KOPT-K1 (cell line): ENCODE measurements at regions not wholly inside any gene's neighbourhood (a gene's known extent, or its start where the extent isn't known, plus 50 kb on each side); places are given as distances from the start of the nearest gene placed in this dataset.

Source experiments
- H3K27ac ChIP-seq: fragments of 200-600 bp; sonication (generic); 2 replicates; pipeline ENCODE4 v1.5.1; 2016; ENCODE audit warnings: antibody characterized with exemption, mild to moderate bottlenecking, low read depth, low read length; ENCODE audit not compliant: poor library complexity, severe bottlenecking
- H3K36me3 ChIP-seq: fragments of 200-600 bp; sonication (generic); 2 replicates; pipeline ENCODE4 v1.5.1; 2017; ENCODE audit warnings: antibody characterized with exemption, mild to moderate bottlenecking, low read length, moderate library complexity; ENCODE audit not compliant: insufficient read depth
- H3K9me3 ChIP-seq: fragments of 200-600 bp; sonication (generic); 2 replicates; pipeline ENCODE4 v1.5.1; 2017; ENCODE audit warnings: antibody characterized with exemption, low read length, mild to moderate bottlenecking; ENCODE audit not compliant: insufficient read depth, poor library complexity, severe bottlenecking

DNA sequence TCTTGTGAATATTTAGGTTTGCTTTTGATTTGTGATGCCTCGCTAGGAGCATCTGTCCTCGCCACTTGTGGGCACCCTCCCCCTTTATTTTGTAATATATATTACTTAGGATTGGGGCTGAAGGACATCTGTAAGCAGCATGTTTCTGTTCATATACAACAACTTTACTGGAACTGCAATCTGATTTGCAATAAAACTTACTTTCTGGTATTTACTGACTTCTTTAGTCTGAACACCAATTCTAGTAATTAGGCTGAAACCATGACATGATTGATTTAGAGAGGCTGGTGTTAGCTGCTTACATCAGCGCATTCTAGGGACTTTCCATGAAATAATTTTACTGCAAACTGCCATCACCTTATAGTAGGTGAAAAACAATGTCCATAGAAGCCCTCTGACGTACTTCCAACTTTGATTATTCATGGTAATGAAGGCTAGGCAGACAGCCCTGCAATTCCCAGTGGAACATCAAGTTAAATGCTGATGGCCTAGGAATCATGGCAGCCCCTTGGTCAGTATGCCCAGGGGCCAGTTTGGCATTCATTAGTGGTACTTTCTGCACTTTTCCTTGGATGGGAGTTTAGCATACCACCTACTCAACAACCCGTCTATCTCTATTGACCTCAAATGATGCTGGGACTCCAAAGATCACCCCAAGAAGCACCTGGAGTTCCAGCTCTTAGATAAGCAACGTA lies 132.9 kb upstream of the MCHR2 start:
- Histone ChIP-seq H3K9me3 (peaks cover 9% of the 10 kb centered on the region), H3K36me3 (no peaks in the 10 kb centered on the region), H3K27ac (no peak overlapping the region)

DNA sequence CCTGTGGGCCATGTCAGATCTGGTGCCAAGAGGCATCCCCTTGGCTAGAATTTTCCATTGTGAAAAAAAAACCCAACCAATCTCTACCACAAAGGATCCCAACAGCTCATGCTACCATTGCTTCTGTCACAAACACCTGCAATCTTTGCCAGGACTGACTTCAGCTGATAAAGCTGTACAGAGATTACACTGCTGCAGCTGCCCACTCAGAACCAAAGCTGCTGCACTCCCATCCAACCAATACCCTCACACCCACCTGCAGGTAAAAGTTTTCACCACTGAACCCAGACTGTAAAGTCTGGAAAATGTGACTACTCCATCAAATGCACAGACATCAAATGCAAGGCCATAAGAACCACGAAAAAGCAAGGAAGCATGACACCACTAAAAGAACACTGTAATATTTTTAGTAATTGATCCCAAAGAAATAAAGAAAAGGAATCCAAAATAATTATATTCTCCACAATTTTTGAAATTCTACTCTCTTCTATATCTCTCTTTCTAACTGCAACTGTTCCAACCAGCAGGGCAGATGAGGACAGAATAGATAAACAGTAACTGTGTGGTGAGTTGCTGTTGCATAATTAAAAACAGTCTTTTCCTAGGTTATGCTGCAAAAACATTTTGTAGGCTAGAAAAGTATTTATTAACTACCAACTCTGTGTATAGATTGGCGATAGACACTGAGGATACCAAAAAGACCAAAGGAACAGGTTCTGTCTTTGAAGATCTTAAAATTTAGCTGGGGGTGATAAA lies 128.0 kb upstream of the MCHR2 start:
- Histone ChIP-seq H3K9me3 (no peaks in the 10 kb centered on the region), H3K36me3 (no peaks in the 10 kb centered on the region), H3K27ac (peak overlapping the region; percentile 38)

DNA sequence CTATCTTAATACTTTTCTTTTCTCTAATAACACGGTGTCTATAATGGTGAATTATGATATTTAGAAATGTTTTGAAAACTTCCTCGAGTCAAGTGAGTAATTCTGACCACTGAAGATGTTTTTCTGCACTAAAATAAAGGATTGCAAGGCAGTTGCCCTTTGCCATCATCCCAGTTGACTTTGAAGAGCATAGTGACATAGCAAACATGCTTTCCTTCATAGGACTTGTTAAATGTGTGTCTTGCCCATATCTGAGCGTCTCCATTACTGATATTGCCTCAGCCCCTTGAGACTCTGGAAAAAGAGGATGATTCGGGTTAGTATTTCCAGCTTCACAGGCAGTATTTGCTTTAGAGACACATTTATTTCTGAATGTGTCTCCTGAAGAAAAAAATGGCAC lies 125.2 kb upstream of the MCHR2 start:
- H3K9me3 ChIP-seq = no peaks in the 10 kb centered on the region
- no peak overlapping the region for H3K27ac ChIP-seq
- H3K36me3 ChIP-seq = no peaks in the 10 kb centered on the region

DNA sequence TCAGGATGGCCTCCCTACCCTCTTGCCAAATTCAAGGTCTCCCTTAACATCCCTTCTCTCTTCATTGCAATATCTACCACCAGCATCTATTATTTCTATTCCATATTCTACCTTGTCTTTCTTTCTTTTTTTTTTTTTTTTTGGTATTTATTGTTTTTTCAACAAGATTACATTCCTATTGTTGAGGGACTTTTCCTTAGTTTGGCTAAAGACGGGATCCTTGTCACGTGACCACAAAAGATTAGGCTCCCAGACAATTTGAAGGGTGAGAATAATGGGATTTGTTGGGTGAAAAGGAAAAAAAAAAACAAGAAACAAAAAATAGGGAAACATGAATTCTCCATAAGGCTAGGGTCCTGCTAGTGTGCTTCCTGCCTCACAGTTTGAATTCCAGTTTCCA lies 124.3 kb upstream of the MCHR2 start:
- Histone ChIP-seq H3K9me3 (no peaks in the 10 kb centered on the region), H3K36me3 (no peaks in the 10 kb centered on the region), H3K27ac (no peak overlapping the region)

DNA sequence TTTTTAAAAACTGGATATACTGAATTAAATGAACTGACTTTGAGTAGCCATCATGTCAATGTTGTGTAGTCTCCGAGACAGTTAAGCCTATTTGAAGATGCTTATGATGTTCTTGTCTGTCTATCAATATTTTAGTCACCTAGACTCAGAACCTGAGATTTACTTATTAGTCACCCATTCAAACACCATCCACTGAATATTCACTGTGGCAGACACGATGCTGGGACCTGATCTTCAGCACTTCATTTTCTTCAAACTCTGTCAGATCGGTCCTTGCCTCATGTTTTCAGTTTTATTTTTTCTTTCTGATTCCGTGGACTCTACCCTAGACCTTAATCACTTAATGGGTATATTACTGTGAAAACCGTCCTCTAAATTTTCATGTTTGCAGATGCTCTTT lies 123.7 kb upstream of the MCHR2 start:
- Histone ChIP-seq H3K36me3 (no peaks in the 10 kb centered on the region), H3K9me3 (no peaks in the 10 kb centered on the region), H3K27ac (no peak overlapping the region)

DNA sequence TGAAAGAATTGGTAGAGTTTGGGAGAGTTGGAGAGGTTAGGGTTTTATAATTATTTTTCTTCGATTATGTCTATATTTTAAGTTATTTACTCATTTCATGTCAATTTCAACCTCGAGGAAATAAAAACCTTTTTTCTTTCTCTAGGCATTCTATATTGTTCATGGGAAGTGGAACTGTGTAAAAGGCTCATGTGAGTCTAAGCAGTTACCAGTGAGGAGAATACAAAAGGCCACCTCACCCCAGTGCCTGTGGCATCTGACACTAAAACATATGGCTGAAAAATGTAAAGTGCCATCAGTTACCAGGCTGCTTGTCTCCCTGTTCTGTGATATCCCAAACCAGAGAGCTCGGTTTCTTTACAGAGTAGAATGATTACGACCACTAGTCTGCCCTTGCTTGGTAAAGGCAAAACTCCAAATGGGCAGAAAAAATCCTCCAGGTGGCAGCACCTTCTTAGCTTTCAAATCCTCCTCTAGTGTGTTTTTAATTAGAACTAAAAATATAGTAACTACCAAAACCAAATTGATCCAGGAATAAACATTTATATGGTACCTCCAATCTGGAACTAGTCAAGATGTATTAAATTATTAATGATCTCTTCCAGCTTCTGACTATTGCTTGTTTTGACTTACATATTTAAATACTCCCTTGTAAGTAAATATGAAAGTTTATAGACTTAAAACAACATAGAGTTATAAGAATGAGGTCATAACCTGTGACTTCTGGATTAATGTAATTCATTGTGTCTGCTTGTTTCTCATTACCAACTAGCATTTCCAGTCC lies 122.6 kb upstream of the MCHR2 start:
- H3K9me3 ChIP-seq = no peaks in the 10 kb centered on the region
- no peaks in the 10 kb centered on the region for H3K36me3 ChIP-seq
- peak overlapping the region; percentile 20 for H3K27ac ChIP-seq

DNA sequence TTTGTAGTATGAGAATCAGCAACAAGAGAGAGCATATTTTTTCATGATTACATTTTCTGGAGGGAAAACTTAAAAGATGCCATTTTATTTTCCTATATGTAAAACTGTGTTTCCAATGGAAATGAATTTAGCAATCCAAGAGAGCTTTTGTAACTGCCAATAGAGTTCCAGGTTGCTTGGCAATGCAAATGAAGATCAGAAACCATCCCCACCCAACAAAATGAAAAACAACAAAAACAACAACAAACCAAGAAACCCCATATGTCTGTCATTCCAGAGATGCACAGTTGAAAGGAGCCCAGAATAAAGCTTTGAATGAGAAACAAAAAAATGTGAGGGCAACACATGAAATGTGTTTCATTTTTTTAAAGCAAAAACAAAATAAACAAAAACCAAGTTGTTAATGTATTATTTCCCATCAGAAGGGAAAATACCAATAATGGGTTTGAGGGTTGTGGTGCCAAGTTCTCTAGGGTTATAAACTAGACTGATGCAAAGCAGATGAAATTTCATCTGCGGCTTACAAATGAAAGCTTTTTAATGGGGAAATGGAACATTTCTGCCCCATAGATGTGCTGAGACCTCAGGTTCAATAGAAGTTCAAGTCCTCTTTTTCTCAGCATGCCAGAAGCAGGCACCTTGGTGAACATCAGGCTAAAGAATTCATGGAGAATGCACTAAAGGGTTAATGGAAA lies 121.5 kb upstream of the MCHR2 start:
- H3K27ac ChIP-seq = no peak overlapping the region
- no peaks in the 10 kb centered on the region for H3K36me3 ChIP-seq
- no peaks in the 10 kb centered on the region for H3K9me3 ChIP-seq

DNA sequence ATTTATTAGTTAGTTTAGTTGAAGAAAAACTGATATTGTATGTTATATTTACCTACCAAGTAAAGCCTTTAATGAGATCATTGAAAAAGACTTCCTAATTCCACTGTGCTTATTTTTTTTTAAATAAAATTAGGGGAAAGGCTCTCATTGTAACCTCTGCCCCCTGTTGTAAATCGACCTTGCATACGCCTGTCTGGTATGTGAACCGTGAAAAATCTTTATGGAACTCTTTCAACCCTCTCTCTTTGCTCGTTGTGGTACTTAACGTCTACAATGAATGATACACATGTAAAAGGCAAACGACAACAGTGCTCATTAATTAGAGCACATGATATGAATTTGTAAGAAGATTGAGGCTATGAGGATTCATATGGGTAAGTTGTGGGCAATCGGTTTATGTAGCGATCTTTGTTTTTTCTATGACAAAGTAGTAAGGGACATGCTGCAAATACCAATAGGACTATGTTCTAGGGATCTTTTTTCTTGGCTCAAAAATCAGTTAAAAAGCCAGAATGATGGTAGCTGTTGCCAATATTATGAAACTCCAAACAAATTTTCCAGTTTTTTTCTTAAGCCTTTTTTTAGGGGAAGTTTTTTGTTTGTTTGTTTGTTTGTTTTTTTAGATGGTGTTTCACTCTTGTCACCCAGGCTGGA lies 119.0 kb upstream of the MCHR2 start:
- H3K9me3 ChIP-seq = no peaks in the 10 kb centered on the region
- no peaks in the 10 kb centered on the region for H3K36me3 ChIP-seq
- no peak overlapping the region for H3K27ac ChIP-seq

DNA sequence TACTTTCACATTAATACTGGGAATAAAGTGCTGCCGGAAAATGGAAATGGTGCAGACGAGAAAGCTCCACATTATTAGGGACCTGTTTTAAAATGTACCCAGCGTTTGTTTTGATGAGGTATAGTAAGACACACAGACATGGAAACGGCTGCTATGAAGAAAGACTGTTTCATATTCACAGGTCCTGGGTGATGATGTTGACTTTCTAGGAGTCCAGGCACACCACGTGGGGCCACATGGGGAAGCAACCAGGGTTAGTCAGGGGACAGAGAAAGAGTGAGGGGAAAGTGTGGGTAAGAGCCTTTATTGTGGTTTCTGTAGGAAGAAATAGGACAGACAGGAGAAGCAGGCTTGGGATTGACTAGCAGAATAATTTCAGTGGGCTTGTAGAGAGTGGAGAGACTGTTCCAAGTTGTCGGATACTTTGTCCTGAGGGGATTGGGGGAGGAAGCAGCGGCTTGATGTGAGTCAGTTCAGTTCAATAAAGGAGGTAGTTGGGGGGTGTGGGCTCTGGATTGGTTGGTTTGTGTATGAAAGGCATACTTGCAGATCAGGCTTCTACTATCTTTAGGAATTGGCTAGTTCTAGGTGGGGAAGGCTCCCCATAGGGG lies 112.0 kb upstream of the MCHR2 start:
- Histone ChIP-seq H3K36me3 (no peaks in the 10 kb centered on the region), H3K9me3 (no peaks in the 10 kb centered on the region), H3K27ac (no peak overlapping the region)

DNA sequence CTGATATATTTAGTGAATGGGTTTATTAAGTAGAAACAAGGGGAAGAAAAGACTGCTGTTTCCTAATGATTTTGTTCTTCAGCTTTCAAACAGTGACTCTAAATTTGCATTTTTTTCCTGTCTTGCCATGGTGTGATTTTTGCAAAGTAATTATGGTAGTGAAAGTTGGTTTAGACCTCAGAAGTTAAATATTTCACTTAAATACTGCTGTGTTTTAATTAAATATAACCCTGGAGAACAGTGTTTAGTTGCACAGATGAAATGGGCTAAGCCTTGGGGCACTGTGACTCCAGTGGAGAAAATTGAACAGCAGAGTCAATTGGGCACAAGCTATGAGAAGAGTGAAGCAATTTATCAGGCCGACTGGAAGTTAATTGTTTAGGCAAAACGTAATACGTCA lies 111.1 kb upstream of the MCHR2 start:
- Histone ChIP-seq H3K36me3 (no peaks in the 10 kb centered on the region), H3K9me3 (no peaks in the 10 kb centered on the region), H3K27ac (no peak overlapping the region)

DNA sequence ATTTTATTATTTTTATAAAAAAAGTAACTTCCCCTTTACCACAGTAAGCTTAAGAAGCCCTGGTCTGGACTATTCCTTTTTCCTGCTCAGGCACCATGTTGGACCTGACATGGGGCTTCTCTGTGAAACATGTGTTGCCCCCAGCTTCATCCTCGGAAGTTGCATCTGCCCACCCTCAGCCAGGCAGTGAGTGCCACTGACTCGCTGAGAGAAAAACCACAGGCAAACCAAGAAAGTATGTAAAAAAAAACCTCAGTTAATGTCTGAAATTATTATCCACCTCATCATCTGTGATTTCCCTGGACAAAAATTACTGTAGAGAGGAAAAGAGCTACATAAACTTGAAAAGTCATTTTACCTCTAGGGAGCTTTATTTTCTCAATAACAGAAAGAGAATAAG lies 109.9 kb upstream of the MCHR2 start:
- Histone ChIP-seq H3K27ac (no peak overlapping the region), H3K9me3 (no peaks in the 10 kb centered on the region), H3K36me3 (no peaks in the 10 kb centered on the region)

DNA sequence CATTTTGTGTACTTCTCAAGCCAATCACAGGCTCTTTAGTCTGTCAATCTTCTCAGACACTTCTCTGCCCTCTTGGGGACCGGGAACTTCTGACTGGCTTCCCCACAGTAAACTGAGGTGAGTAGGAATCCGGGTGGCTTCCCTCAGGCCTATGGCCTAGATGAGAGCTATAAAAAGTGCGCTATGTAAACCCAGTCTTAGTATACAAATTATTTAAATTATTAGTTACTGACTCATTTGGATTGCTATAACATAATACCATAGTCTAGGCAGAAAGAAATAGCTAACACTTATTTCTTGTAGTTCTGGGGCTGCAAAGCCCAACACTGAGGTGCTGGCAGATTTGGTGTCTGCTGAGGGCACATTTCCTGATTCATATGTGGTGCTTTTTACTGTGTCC lies 109.2 kb upstream of the MCHR2 start:
- H3K9me3 ChIP-seq = no peaks in the 10 kb centered on the region
- no peak overlapping the region for H3K27ac ChIP-seq
- no peaks in the 10 kb centered on the region for H3K36me3 ChIP-seq

DNA sequence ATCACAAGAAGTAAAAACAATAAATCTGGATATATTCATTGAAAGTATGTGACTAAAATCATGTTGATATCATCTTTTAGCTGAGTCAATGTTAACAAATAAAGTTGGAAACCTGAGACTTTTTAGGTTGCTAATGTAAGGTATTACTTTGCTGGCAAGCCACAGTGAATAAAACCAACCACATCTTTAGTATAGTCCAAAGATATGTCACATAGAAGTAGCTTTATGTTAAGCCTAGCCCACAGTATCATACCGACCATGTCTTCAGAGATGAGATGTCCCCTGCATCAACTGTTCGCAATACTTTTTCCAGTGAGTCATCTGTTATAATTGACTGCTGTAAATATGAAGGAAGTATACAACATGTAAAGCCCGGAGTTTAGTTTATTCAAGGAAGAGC lies 107.6 kb upstream of the MCHR2 start:
- H3K27ac ChIP-seq = no peak overlapping the region
- H3K9me3 ChIP-seq = no peaks in the 10 kb centered on the region

DNA sequence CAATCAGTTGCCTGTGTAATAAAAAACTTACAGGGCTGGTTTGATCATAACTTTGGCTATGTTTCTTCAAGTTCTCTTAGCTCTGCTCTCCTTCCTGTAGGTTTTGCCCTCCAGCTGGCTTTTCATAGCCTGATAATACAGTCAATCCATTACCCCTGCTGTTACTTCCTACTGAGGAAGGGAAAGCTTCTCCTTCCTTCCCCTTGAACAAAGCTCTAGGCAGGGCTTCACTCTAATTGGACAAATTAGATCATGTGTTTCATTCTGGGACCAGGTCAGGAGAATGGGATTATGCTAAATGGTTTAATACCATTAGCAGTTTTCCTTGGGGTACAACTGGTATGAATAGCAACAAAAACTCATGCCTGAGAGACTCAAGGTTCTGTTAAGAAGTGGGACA lies 106.8 kb upstream of the MCHR2 start:
- Histone ChIP-seq H3K9me3 (no peaks in the 10 kb centered on the region), H3K36me3 (no peaks in the 10 kb centered on the region), H3K27ac (no peak overlapping the region)

More for the DNA sequence above, 107.6 kb upstream of the MCHR2 start:
- no peaks in the 10 kb centered on the region for H3K36me3 ChIP-seq
